ENCODE measurements at regions not wholly inside any gene's neighbourhood (a gene's known extent, or its start where the extent isn't known, plus 50 kb on each side); places are given as distances from the start of the nearest gene placed in this dataset.

DNA sequence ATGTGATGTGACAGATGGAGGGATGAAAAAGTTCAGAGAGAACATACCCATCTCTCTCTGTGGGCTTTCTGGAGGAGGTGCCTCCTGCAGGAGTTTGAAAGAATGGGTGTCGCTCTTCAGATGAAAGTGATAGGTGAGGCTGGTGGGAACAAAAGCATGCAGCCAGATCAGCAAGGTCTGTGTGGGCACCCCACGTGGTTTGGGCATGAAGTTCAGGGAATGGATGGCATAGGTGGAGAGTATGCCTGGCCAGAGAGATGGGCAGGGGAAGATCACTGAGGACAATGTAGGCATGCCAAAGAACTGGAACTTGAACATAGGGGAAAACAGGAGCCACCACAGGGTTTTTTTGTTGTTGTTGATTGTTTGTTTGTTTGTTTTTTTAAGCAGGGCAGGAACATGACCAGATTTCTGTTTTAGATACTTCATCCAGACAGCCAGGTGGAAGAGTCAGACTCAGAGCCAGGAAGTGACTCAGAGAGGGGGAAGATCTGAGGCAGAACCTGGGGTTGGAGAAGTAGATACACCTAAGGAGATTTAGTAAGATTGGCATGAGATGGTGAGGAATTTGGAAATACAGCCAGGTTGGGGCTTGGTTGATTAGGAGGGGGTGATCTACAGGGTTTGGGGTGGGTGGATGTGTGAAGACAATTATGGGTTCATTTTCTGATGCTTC, 64.8 kb upstream of the CLSTN2 start:
- H3K27ac Mint-ChIP-seq: no peak overlapping the region
- H3K9me3 Mint-ChIP-seq (ENCODE audit: low read depth): no peaks in the 10 kb centered on the region
- no peaks in the 10 kb centered on the region for H3K36me3 Mint-ChIP-seq (ENCODE audit: insufficient read depth)
- H3K4me3 Mint-ChIP-seq (ENCODE audit: low read depth): no peak overlapping the region
- no peaks in the 10 kb centered on the region for H3K4me1 Mint-ChIP-seq (ENCODE audit: low read depth)
- H3K27me3 Mint-ChIP-seq: peaks cover 14% of the 10 kb centered on the region
- TF ChIP-seq, protein P1, sequence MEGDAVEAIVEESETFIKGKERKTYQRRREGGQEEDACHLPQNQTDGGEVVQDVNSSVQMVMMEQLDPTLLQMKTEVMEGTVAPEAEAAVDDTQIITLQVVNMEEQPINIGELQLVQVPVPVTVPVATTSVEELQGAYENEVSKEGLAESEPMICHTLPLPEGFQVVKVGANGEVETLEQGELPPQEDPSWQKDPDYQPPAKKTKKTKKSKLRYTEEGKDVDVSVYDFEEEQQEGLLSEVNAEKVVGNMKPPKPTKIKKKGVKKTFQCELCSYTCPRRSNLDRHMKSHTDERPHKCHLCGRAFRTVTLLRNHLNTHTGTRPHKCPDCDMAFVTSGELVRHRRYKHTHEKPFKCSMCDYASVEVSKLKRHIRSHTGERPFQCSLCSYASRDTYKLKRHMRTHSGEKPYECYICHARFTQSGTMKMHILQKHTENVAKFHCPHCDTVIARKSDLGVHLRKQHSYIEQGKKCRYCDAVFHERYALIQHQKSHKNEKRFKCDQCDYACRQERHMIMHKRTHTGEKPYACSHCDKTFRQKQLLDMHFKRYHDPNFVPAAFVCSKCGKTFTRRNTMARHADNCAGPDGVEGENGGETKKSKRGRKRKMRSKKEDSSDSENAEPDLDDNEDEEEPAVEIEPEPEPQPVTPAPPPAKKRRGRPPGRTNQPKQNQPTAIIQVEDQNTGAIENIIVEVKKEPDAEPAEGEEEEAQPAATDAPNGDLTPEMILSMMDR (IDR thresholded peaks at IDR 0.05; ENCODE audit: unreplicated experiment): no peak
- no peak for DNase-seq (ENCODE audit: low spot score, unreplicated experiment)

GRCh38 chr3:139868773-139869172, 66.2 kb upstream of the CLSTN2 start:
- Mint-ChIP-seq H3K4me1 (ENCODE audit: low read depth) (no peaks in the 10 kb centered on the region), H3K9me3 (ENCODE audit: low read depth) (no peaks in the 10 kb centered on the region), H3K27ac (no peak overlapping the region), H3K36me3 (ENCODE audit: insufficient read depth) (no peaks in the 10 kb centered on the region), H3K4me3 (ENCODE audit: low read depth) (no peak overlapping the region), H3K27me3 (peaks cover 17% of the 10 kb centered on the region)
- TF ChIP-seq, protein P1 (IDR thresholded peaks at IDR 0.05; ENCODE audit: unreplicated experiment): no peak
- no peak for DNase-seq (ENCODE audit: low spot score, unreplicated experiment)

GRCh38 chr3:139848660-139849059, 86.3 kb upstream of the CLSTN2 start:
- H3K4me1 Mint-ChIP-seq (ENCODE audit: low read depth): peaks cover 2% of the 10 kb centered on the region
- no peaks in the 10 kb centered on the region for H3K36me3 Mint-ChIP-seq (ENCODE audit: insufficient read depth)
- peaks cover 5% of the 10 kb centered on the region for H3K27me3 Mint-ChIP-seq
- TF ChIP-seq, protein P1 (IDR thresholded peaks at IDR 0.05; ENCODE audit: unreplicated experiment): no peak
- no peak overlapping the region for H3K27ac Mint-ChIP-seq
- H3K4me3 Mint-ChIP-seq (ENCODE audit: low read depth): no peak overlapping the region
- DNase-seq (ENCODE audit: low spot score, unreplicated experiment): no peak
- H3K9me3 Mint-ChIP-seq (ENCODE audit: low read depth): peaks cover 15% of the 10 kb centered on the region

GRCh38 chr3:139846729-139847128, 88.3 kb upstream of the CLSTN2 start:
- H3K27me3 Mint-ChIP-seq: peaks cover 5% of the 10 kb centered on the region
- peaks cover 12% of the 10 kb centered on the region for H3K9me3 Mint-ChIP-seq (ENCODE audit: low read depth)
- no peak for DNase-seq (ENCODE audit: low spot score, unreplicated experiment)
- H3K27ac Mint-ChIP-seq: no peak overlapping the region
- no peak overlapping the region for H3K4me3 Mint-ChIP-seq (ENCODE audit: low read depth)
- H3K4me1 Mint-ChIP-seq (ENCODE audit: low read depth): peaks cover 2% of the 10 kb centered on the region
- H3K36me3 Mint-ChIP-seq (ENCODE audit: insufficient read depth): no peaks in the 10 kb centered on the region
- TF ChIP-seq, protein P1 (IDR thresholded peaks at IDR 0.05; ENCODE audit: unreplicated experiment): no peak

- Mint-ChIP-seq H3K27me3 (peaks cover 5% of the 10 kb centered on the region), H3K36me3 (ENCODE audit: insufficient read depth) (no peaks in the 10 kb centered on the region), H3K4me3 (ENCODE audit: low read depth) (no peak overlapping the region), H3K9me3 (ENCODE audit: low read depth) (no peaks in the 10 kb centered on the region), H3K4me1 (ENCODE audit: low read depth) (peaks cover 2% of the 10 kb centered on the region), H3K27ac (no peak overlapping the region)
- DNase-seq (ENCODE audit: low spot score, unreplicated experiment): no peak
- TF ChIP-seq, protein P1 (IDR thresholded peaks at IDR 0.05; ENCODE audit: unreplicated experiment): no peak
These were observed 95.3 kb upstream of the CLSTN2 start for GRCh38 chr3:139839659-139840058.
